K562 (cell line): ENCODE measurements at regions not wholly inside any gene's neighbourhood (a gene's known extent, or its start where the extent isn't known, plus 50 kb on each side); places are given as distances from the start of the nearest gene placed in this dataset.

Experiments
- ESRRA ChIP-seq: fragments of 450-650 bp; IDR thresholded peaks from 2 replicates; pipeline ENCODE4 v1.6.1; 2014; ENCODE audit warnings: low read depth, mild to moderate bottlenecking, moderate library complexity, borderline replicate concordance
- NCOA6 ChIP-seq: fragments of 450-650 bp; IDR thresholded peaks from 2 replicates; pipeline ENCODE4 v1.6.1; 2017; ENCODE audit warnings: mild to moderate bottlenecking
- RAD21 ChIP-seq, 2 experiments: fragments of 250-450 bp in 1 of 2; fragments of 450-650 bp in 1 of 2; sonication (Bioruptor Pico) in 1 of 2; formaldehyde crosslinking in 1 of 2; IDR thresholded peaks in 1 of 2; conservative IDR thresholded peaks in 1 of 2; 2 replicates each; pipeline versions ENCODE4 v1.4.0 to v1.8.0; 2020 to 2022; ENCODE audit warnings: mild to moderate bottlenecking in 2 of 2, moderate library complexity in 1 of 2
- SP1 ChIP-seq: sonication (generic); formaldehyde crosslinking; IDR thresholded peaks from 2 replicates; pipeline ENCODE4 v1.8.1; 2022; ENCODE audit warnings: mild to moderate bottlenecking, missing genetic modification reagents
- TCFL5 ChIP-seq: fragments of 250-450 bp; sonication (Bioruptor Pico); conservative IDR thresholded peaks from 2 replicates; pipeline ENCODE4 v1.6.1; 2021; ENCODE audit warnings: mild to moderate bottlenecking, moderate library complexity, matching md5 sums
- ZNF354B ChIP-seq: fragments of 250-450 bp; sonication (Bioruptor Pico); IDR thresholded peaks from 2 replicates; pipeline ENCODE4 v1.4.0; 2020
- ZNF695 ChIP-seq: fragments of 450-650 bp; formaldehyde crosslinking; IDR thresholded peaks from 2 replicates; pipeline ENCODE4 v1.4.0; 2020; ENCODE audit warnings: mild to moderate bottlenecking, moderate library complexity
- TF ChIP-seq, protein P1 (sequence below): fragments of 250-450 bp; sonication (Bioruptor Pico); IDR thresholded peaks from 2 replicates; pipeline ENCODE4 v1.5.0; 2022; ENCODE audit warnings: mild to moderate bottlenecking

DNA sequence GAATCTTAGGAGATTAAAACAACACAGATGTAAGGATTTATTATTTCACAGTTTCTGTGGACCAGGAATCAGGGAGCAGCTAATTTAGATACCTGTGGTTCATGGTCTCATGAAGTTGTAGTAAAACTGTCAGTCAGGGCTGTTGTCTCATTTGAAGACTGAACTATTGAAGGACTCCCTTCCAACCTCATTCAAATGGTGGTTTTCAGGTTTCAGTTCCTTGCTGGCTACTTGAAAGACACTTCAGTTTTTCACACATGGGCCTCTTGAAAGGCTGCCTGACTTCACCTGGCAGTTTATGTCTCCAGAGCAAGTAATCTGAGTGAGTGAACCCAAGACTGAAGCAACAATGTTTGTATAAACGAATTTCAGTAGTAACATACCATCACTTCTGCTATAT lies 915.9 kb downstream of the PLA2G4A start:
- TF ChIP-seq TCFL5 (CRISPR knock-in tag) (no peak), RAD21 (CRISPR knock-in tag; conservative IDR thresholded peaks at IDR 0.05 in 1 of 2, IDR thresholded peaks at IDR 0.05 in 1 of 2) (no peak), NCOA6 (no peak), ZNF695 (no peak), SP1 (CRISPR knock-in tag) (no peak), ZNF354B (CRISPR knock-in tag) (no peak), ESRRA (no peak)
- TF ChIP-seq, protein P1, sequence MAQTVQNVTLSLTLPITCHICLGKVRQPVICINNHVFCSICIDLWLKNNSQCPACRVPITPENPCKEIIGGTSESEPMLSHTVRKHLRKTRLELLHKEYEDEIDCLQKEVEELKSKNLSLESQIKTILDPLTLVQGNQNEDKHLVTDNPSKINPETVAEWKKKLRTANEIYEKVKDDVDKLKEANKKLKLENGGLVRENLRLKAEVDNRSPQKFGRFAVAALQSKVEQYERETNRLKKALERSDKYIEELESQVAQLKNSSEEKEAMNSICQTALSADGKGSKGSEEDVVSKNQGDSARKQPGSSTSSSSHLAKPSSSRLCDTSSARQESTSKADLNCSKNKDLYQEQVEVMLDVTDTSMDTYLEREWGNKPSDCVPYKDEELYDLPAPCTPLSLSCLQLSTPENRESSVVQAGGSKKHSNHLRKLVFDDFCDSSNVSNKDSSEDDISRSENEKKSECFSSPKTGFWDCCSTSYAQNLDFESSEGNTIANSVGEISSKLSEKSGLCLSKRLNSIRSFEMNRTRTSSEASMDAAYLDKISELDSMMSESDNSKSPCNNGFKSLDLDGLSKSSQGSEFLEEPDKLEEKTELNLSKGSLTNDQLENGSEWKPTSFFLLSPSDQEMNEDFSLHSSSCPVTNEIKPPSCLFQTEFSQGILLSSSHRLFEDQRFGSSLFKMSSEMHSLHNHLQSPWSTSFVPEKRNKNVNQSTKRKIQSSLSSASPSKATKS (CRISPR knock-in tag), result no peak
